ENCODE measurements at regions not wholly inside any gene's neighbourhood (a gene's known extent, or its start where the extent isn't known, plus 50 kb on each side); places are given as distances from the start of the nearest gene placed in this dataset.

DNA sequence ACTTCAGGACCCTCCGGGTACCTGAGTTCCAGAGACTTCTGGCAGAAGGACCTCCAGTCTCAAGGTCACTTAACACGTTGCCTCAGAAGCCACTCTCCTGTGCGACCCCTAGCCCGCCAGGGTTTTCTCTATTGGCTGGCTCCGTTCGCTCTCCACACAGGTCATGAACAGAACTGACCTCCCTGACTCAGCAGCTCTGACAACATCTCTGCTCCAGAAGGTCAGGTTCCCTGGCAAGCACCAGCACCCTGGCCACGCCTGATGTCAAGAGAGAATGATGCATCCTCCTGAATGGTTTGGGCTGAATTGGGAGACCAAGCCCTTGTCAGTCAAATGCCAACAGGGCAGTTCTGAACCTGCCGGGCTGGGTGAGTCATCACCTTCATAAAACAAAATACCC lies 84.3 kb upstream of the TMEM45B start:
- DNase-seq (ENCODE audit: low spot score in 2 of 2), result no peak
- H3K4me1 ChIP-seq, result no peaks in the 10 kb centered on the region
- no peak overlapping the region for H3K4me3 ChIP-seq
- H3K27ac ChIP-seq, result no peak overlapping the region
- WGBS, 2 donors, result 51 to 55% methylated on average over 8 of the region's 8 CpGs
- TF ChIP-seq POLR2A (IDR thresholded peaks at IDR 0.05), result no peak
- no peaks in the 10 kb centered on the region for H3K9me3 ChIP-seq
- no peaks in the 10 kb centered on the region for H3K36me3 ChIP-seq
- no peaks in the 10 kb centered on the region for H3K27me3 ChIP-seq

DNA sequence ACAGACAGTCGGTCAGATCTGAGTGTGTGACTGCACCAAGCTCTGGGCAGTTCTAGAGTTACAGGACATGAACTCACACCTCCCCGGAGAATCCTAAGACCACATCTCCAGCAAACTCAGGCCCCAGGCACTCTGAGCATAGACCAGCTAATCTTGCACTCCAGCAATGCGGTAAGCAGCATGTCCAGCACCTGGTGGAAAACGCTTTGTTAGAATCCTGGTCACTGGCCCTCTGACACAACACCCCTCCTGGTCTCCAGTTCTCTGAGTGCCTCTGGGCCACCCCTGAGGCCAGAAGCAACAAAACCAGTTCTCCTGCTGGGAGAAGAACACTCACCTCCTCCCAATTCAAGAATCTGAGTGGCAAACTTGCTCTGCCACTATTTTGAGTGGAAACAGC lies 82.7 kb upstream of the TMEM45B start:
- 63 to 78% methylated on average over 4 of the region's 4 CpGs for WGBS, 2 donors
- Histone ChIP-seq H3K27ac (no peak overlapping the region), H3K9me3 (no peaks in the 10 kb centered on the region), H3K36me3 (no peaks in the 10 kb centered on the region), H3K27me3 (no peaks in the 10 kb centered on the region), H3K4me3 (no peak overlapping the region), H3K4me1 (no peaks in the 10 kb centered on the region)
- no peak for DNase-seq (ENCODE audit: low spot score in 2 of 2)
- TF ChIP-seq EP300 (IDR thresholded peaks at IDR 0.05) (no peak), POLR2A (IDR thresholded peaks at IDR 0.05) (no peak)
- TF ChIP-seq, protein P1, sequence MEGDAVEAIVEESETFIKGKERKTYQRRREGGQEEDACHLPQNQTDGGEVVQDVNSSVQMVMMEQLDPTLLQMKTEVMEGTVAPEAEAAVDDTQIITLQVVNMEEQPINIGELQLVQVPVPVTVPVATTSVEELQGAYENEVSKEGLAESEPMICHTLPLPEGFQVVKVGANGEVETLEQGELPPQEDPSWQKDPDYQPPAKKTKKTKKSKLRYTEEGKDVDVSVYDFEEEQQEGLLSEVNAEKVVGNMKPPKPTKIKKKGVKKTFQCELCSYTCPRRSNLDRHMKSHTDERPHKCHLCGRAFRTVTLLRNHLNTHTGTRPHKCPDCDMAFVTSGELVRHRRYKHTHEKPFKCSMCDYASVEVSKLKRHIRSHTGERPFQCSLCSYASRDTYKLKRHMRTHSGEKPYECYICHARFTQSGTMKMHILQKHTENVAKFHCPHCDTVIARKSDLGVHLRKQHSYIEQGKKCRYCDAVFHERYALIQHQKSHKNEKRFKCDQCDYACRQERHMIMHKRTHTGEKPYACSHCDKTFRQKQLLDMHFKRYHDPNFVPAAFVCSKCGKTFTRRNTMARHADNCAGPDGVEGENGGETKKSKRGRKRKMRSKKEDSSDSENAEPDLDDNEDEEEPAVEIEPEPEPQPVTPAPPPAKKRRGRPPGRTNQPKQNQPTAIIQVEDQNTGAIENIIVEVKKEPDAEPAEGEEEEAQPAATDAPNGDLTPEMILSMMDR (IDR thresholded peaks at IDR 0.05), result no peak

DNA sequence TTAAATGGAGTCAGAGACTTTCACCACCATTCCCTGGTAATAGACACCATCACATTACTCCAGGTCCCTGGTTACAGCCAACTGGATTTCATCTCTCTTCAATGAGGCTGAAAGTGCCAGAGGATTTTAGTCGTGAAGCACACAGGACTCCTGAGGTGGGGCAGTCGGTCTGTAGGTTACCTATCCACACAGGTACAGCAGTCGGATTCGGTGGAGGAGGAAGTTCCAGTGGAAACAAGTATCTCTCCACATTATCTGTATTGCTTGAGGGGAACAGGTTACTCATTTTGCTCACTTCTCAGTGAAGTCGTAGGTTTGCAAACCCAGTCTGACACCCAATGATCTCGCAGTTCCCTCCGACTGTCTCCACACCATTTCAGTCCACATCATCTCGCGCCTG lies 82.3 kb upstream of the TMEM45B start:
- H3K27ac ChIP-seq, result no peak overlapping the region
- no peaks in the 10 kb centered on the region for H3K9me3 ChIP-seq
- TF ChIP-seq EP300 (IDR thresholded peaks at IDR 0.05) (no peak), POLR2A (IDR thresholded peaks at IDR 0.05) (no peak)
- TF ChIP-seq, protein P1 (IDR thresholded peaks at IDR 0.05), result no peak
- DNase-seq (ENCODE audit: low spot score in 2 of 2), result no peak
- WGBS, 2 donors, result 87 to 93% methylated on average over 9 of the region's 9 CpGs
- no peaks in the 10 kb centered on the region for H3K4me1 ChIP-seq
- no peak overlapping the region for H3K4me3 ChIP-seq
- H3K27me3 ChIP-seq, result no peaks in the 10 kb centered on the region
- no peaks in the 10 kb centered on the region for H3K36me3 ChIP-seq

DNA sequence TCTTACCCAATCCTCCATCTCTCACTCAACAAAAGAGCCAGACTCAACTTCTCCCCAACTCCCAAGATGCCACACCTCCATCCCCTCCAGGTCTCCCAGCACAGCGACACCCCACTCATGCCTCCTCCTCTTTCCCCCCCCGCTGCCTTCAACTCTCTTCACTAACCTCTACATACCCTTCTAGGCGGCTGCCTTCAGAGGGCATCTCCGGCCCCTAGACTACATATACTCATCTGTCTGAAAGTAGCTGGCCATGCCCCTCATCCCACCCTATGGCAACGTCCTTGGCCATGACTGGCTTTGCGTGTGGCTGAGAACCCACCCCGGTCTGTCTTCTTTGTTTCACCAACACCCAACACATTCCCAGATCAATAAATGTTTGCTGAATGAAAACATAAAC lies 81.7 kb upstream of the TMEM45B start:
- Histone ChIP-seq H3K9me3 (no peaks in the 10 kb centered on the region), H3K4me1 (no peaks in the 10 kb centered on the region), H3K27ac (no peak overlapping the region), H3K36me3 (no peaks in the 10 kb centered on the region), H3K4me3 (no peak overlapping the region), H3K27me3 (no peaks in the 10 kb centered on the region)
- 80 to 85% methylated on average over 7 of the region's 7 CpGs for WGBS, 2 donors
- TF ChIP-seq, protein P1 (IDR thresholded peaks at IDR 0.05), result no peak
- TF ChIP-seq EP300 (IDR thresholded peaks at IDR 0.05), result no peak
- no peak for TF ChIP-seq POLR2A (IDR thresholded peaks at IDR 0.05)
- no peak for DNase-seq (ENCODE audit: low spot score in 2 of 2)

DNA sequence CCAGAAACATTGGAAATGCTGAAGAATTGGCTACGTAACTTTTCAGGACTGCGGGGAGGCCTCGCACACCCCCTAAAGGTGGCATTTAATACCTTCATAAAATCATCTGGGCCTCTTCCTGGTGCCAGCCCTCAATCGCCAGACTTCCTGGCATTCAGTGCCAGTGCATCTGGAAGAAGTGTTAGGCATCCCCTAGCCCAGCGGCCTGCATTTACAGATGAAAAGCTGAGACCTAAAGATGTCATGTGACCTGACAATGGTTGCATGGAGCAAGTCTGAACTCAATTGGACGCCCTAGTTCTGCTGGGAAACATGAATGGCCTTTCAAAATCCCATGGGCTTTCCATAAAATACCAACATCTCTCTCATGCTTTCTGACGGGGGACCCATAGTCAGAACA lies 81.0 kb upstream of the TMEM45B start:
- Histone ChIP-seq H3K27ac (no peak overlapping the region), H3K4me1 (no peaks in the 10 kb centered on the region), H3K9me3 (no peaks in the 10 kb centered on the region), H3K4me3 (no peak overlapping the region), H3K27me3 (no peaks in the 10 kb centered on the region), H3K36me3 (no peaks in the 10 kb centered on the region)
- 92 to 94% methylated on average over 7 of the region's 7 CpGs for WGBS, 2 donors
- DNase-seq (ENCODE audit: low spot score in 2 of 2), result no peak
- TF ChIP-seq POLR2A (IDR thresholded peaks at IDR 0.05), result no peak
- TF ChIP-seq EP300 (IDR thresholded peaks at IDR 0.05), result no peak
- TF ChIP-seq, protein P1 (IDR thresholded peaks at IDR 0.05), result no peak

DNA sequence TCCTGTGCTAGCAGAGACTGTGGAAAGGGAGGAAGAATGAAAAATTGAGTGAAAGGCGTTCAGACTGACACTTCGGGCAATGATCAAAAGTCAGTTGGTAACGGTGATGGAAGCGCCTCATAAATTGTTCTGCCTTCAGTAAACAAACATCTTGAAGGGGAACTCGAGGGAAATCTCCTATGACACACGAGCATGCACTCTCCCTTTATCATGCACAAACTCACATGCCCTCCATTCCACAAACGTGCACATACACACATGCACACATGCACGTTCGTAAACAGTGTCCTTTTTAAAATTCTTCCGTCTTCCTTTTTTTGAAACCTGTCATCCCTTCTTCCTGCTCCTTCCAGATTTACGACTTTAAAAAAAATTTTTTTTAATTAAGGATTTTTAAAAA lies 77.8 kb upstream of the TMEM45B start:
- Histone ChIP-seq H3K4me1 (no peaks in the 10 kb centered on the region), H3K27ac (no peak overlapping the region), H3K4me3 (no peak overlapping the region), H3K9me3 (no peaks in the 10 kb centered on the region), H3K27me3 (no peaks in the 10 kb centered on the region), H3K36me3 (no peaks in the 10 kb centered on the region)
- no peak for DNase-seq (ENCODE audit: low spot score in 2 of 2)
- no peak for TF ChIP-seq POLR2A (IDR thresholded peaks at IDR 0.05)
- TF ChIP-seq EP300 (IDR thresholded peaks at IDR 0.05), result no peak
- TF ChIP-seq, protein P1 (IDR thresholded peaks at IDR 0.05), result no peak
- 44 to 58% methylated on average over 11 of the region's 11 CpGs for WGBS, 2 donors

Measured in tibial nerve (tissue), 4 donors.